ENCODE measurements at regions not wholly inside any gene's neighbourhood (a gene's known extent, or its start where the extent isn't known, plus 50 kb on each side); places are given as distances from the start of the nearest gene placed in this dataset.

DNA sequence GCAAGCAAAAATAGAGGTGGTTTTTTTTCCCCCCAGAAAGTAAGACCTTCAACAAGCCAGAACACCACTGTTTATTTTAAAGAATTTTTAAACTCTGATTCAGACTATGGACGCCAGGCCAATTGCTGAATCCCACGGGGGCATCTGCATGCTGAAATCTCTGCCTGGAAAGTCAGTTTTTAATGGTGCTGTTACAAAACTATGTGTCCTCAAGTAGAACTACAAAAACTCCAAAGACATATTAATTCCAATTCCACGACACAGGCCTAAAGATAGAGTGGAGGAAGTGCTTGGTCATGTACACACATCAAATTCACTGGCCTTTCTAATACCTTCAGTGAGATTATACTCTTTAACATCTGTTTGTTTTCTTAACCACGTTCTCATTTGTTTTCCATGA lies 490.5 kb upstream of the NR2F2 start:
- no peak overlapping the region for H3K4me2 ChIP-seq (ENCODE audit: low read length)

DNA sequence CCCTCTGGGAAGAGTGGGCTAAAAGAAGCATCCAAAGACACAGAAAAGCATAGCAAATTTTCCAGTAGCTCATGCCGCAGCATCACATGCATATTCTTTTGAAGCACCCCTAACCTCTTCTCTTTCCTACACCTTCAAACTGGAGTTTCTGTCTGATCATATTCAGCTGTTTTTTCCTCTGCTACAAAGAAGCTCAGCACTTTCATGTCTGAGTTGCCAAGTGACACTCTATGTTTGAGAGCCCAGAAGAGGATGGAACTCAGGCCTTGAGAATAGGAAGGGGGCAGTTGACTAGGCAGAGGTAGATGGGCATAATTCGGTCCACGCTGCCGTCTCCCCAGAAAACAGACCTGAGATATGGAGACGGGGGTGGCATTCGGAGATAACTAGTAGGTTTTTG lies 489.6 kb upstream of the NR2F2 start:
- Histone ChIP-seq H3K4me3 (ENCODE audit: low read length) (no peak overlapping the region), H3K27ac (ENCODE audit: low read length) (no peak overlapping the region), H3K36me3 (replicated peaks; ENCODE audit: low read depth, low read length) (no peaks in the 10 kb centered on the region), H4K20me1 (ENCODE audit: insufficient read depth, low read length) (no peaks in the 10 kb centered on the region), H2AFZ (ENCODE audit: low read depth, low read length) (no peak overlapping the region), H3K27me3 (ENCODE audit: low read depth, low read length) (no peaks in the 10 kb centered on the region), H3K4me1 (ENCODE audit: low read length) (no peaks in the 10 kb centered on the region), H3K9ac (ENCODE audit: low read length) (no peak overlapping the region), H3K4me2 (ENCODE audit: low read length) (no peak overlapping the region), H3K9me3 (ENCODE audit: insufficient read depth, low read length) (no peaks in the 10 kb centered on the region), H3K79me2 (ENCODE audit: low read length) (no peaks in the 10 kb centered on the region)
- no peak for TF ChIP-seq EZH2phosphoT487 (IDR thresholded peaks at IDR 0.05; ENCODE audit: low read depth)
- TF ChIP-seq CTCF (IDR thresholded peaks at IDR 0.05; ENCODE audit: low read depth, low read length), result no peak

More for the DNA sequence above, 490.5 kb upstream of the NR2F2 start:
- Histone ChIP-seq H3K27me3 (ENCODE audit: low read depth, low read length) (no peaks in the 10 kb centered on the region), H3K36me3 (replicated peaks; ENCODE audit: low read depth, low read length) (no peaks in the 10 kb centered on the region), H3K27ac (ENCODE audit: low read length) (no peak overlapping the region), H4K20me1 (ENCODE audit: insufficient read depth, low read length) (no peaks in the 10 kb centered on the region), H3K4me1 (ENCODE audit: low read length) (no peaks in the 10 kb centered on the region), H3K9ac (ENCODE audit: low read length) (no peak overlapping the region), H2AFZ (ENCODE audit: low read depth, low read length) (no peak overlapping the region), H3K9me3 (ENCODE audit: insufficient read depth, low read length) (no peaks in the 10 kb centered on the region), H3K4me3 (ENCODE audit: low read length) (no peak overlapping the region), H3K79me2 (ENCODE audit: low read length) (no peaks in the 10 kb centered on the region)
- TF ChIP-seq EZH2phosphoT487 (IDR thresholded peaks at IDR 0.05; ENCODE audit: low read depth), result no peak
- no peak for TF ChIP-seq CTCF (IDR thresholded peaks at IDR 0.05; ENCODE audit: low read depth, low read length)

DNA sequence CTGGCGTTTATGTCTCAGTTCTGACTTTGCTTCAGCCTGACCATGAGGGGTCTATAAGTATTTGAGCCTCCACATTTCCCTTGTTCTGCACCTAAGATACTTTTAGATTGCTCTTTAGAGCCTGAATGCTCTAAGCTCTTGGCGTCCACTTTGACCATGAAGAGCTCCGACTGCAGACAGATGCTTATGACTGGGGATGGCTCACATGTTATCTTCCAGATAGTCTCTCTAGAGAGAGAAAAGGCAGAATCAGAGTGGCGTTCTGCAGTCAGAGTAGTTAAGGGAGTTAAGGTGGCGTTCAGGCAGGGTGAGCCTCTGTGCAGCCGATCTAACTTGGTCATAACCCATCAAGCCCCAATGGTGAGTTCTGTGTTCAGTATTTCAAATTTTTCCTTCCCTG lies 487.9 kb upstream of the NR2F2 start:
- Histone ChIP-seq H3K9me3 (ENCODE audit: insufficient read depth, low read length) (no peaks in the 10 kb centered on the region), H3K27me3 (ENCODE audit: low read depth, low read length) (no peaks in the 10 kb centered on the region), H3K9ac (ENCODE audit: low read length) (no peak overlapping the region), H3K27ac (ENCODE audit: low read length) (no peak overlapping the region), H3K4me2 (ENCODE audit: low read length) (no peak overlapping the region), H3K4me1 (ENCODE audit: low read length) (no peaks in the 10 kb centered on the region), H3K79me2 (ENCODE audit: low read length) (no peaks in the 10 kb centered on the region), H2AFZ (ENCODE audit: low read depth, low read length) (no peak overlapping the region), H3K36me3 (replicated peaks; ENCODE audit: low read depth, low read length) (no peaks in the 10 kb centered on the region), H3K4me3 (ENCODE audit: low read length) (no peak overlapping the region), H4K20me1 (ENCODE audit: insufficient read depth, low read length) (no peaks in the 10 kb centered on the region)
- no peak for TF ChIP-seq EZH2phosphoT487 (IDR thresholded peaks at IDR 0.05; ENCODE audit: low read depth)

GRCh38 chr15:95843241-95843910 lies 487.1 kb upstream of the NR2F2 start:
- Histone ChIP-seq H3K27me3 (ENCODE audit: low read depth, low read length) (no peaks in the 10 kb centered on the region), H4K20me1 (ENCODE audit: insufficient read depth, low read length) (no peaks in the 10 kb centered on the region), H3K4me1 (ENCODE audit: low read length) (no peaks in the 10 kb centered on the region), H3K79me2 (ENCODE audit: low read length) (no peaks in the 10 kb centered on the region), H2AFZ (ENCODE audit: low read depth, low read length) (no peak overlapping the region), H3K4me2 (ENCODE audit: low read length) (no peak overlapping the region), H3K27ac (ENCODE audit: low read length) (no peak overlapping the region), H3K9me3 (ENCODE audit: insufficient read depth, low read length) (no peaks in the 10 kb centered on the region), H3K36me3 (replicated peaks; ENCODE audit: low read depth, low read length) (no peaks in the 10 kb centered on the region), H3K4me3 (ENCODE audit: low read length) (no peak overlapping the region), H3K9ac (ENCODE audit: low read length) (no peak overlapping the region)
- TF ChIP-seq EZH2phosphoT487 (IDR thresholded peaks at IDR 0.05; ENCODE audit: low read depth), result no peak
- TF ChIP-seq CTCF (IDR thresholded peaks at IDR 0.05; ENCODE audit: low read depth, low read length), result no peak

Data from OCI-LY3 (cell line).